SKM-1 treated with dmso at 0.1 percent for 144 hours (cell line): ENCODE measurements at regions not wholly inside any gene's neighbourhood (a gene's known extent, or its start where the extent isn't known, plus 50 kb on each side); places are given as distances from the start of the nearest gene placed in this dataset.
A peak's percentile ranks its signal among the peaks of the same experiment; 100 is the strongest.

Source experiments
- DNase-seq: peaks from one replicate; lab custom pipeline; 2025; ENCODE audit not compliant: unreplicated experiment; lab: John Stamatoyannopoulos, UW

DNA sequence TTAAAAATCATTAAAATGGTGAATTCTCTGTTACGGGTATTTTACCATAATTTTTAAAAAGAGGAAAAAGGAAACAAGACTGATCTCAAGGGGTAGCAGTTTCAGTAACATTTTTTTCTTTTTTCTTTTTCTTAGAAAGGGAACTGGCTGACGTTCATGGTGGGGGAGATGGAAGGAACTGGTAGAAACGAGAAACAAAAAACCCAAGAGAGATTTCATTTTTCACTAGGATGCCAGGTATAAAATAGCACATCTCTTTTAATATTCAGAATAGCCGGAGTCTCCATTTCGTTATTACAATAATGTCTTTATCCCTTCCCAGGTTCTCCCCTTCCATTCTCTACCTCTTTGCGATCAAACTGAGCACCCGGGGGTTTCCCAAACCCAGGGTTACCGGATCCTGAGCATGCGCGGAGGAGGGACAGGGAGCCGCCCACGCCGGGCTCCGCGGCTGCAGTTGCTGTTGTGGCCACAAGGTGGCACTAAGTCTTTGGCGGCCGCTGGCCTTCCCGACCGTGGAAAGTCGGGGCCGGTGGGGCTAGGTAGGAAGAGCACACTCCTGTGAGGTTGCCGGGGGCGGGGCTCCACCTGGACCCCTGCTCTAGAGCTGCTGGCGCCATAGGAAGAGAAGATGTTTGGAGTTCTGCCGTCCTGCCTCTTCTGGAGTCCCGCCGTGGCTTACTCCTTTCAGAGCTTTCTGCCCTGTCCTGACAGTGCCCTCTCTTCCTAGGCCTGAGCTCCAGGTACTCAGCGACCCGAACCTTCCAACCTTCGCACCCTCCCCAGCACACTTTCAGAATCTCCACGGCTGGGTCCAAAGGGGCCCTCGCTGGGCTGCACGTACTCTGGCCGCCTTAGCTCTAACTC, 146.8 kb downstream of the SH3BGRL2 start:
- DNase-seq = peak; percentile 68

DNA sequence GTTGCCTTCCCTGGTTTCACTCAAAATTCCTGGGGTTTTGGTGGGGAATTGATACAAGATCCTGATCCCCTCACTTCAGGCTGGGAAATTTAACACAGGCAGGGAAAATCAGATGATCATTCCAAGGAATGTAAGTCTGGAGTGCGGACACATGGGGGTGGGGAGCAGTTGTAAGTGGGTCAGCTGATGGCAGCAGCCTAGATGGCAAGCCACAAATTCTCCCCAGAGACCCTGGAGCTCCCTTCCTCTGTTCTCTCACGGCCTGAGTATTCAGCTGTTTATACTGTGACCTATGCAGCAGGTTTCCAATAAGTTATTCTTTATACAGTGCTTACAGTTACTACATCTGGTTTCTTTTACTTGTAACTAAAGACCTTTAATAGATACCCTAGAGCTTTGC, 144.9 kb downstream of the SH3BGRL2 start:
- DNase-seq = no peak

DNA sequence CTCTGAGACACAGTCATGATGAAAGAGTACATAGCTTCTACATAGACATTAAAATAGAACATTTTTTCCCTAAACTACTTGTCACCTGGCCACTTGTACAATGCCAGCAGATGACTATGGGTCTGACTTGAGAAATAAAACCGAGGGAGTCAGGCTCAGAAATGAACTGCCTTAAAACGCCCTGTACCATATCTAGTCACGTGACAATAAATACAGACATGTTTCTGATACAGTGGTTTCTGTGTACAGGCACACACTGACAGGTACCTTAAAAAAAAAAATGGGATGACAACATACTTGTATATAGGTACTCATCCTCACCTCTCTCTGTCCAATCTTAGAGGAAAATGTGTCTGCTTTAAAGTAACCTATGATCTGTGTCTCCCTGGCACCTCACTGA, 144.1 kb downstream of the SH3BGRL2 start:
- DNase-seq = no peak

DNA sequence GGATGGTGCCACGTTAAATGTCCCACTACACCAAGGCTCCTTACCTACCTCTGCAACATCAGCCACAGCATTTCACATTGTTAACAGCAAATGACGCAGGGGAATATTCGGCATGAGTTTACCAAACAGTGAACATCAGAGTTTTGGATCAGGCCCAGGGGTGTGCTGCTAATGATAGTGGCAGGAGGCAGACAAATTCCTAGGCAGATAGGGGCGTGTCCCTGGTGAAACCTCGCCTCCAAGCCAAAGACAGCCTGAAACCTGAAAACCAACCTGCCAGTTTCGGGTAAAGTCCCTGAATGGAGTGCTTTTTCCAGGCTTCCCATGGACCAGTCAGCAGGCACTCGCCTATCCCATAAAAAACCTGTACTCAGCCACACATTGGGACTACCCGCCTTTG, 133.6 kb downstream of the SH3BGRL2 start:
- DNase-seq = no peak

DNA sequence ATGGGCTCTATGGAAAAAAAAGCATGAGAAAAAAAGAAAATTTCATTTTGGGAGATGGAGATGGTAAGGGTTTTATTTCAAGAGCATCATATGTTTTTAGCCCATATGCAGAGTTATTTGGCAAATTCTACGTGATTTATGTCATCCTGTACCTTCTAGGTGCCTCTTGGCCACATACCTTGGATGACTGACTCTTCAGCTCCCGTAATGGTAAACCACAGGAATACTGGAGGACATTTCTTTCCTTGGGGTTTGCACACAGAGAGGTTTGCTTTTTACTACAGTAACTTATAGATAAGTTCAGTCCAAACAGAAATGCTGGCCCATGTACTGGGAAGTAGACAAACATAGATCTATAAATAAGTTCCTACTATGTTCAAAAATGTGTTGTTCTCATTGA, 132.2 kb downstream of the SH3BGRL2 start:
- no peak for DNase-seq

DNA sequence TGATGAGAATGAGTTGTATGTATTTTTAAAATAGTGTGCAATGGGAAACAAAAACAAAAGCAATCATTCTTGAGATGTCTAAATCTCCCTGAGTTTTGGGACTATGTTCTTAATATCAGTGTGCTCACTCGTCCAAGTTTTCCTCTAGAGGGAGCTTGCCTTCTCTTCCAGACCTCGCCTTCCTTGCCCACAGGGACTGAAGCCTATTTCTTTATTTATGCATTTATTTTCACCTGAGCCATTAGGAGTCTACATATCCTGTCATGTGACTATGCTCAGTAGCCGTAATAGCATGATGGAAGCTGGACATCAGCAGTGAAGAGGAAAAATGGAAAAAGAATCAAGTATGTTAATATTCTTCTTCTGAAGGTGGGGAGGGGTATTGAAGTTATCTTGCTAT, 131.2 kb downstream of the SH3BGRL2 start:
- no peak for DNase-seq

DNA sequence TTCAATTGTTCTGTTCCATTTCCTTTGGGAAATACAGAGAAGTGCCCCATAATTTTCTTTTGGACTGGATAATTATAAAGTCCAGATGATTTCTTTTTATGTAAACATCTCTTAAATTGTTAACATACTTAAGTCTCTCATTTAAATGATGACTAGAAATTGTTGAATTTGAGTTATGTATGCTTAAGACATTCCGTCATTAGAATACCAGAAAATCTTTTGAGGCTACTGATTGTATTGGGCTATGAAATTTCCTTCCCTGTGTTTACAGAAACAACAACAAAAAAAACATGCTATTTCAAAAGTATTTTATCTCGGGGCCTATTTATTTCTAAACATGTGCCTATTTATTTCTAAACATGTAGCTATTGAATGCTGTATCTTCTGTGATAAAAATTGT, 125.4 kb downstream of the SH3BGRL2 start:
- no peak for DNase-seq

DNA sequence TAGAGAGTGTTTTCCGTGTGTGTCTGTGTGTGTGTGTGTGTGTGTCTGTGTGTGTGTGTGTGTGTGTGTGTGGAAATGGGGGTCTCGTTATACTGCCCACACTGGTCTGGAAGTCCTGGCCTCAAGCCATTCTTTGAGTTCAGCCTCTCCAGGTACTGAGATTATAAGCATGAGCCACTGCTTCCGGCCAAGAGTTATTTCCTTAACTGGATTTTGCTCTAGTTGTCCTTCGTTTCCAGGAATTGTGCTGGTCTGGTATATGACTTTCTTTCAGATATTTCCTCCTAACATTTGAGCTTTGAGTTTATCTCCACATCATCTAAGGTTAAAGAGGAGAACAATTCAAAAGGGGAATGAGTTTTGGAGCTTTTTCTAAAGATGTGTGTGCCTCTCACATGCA, 124.8 kb downstream of the SH3BGRL2 start:
- DNase-seq = no peak
